ENCODE measurements at regions not wholly inside any gene's neighbourhood (a gene's known extent, or its start where the extent isn't known, plus 50 kb on each side); places are given as distances from the start of the nearest gene placed in this dataset.

GRCh38 chr1:47629201-47629600 lies 191.4 kb downstream of the FOXD2 start:
- no peak overlapping the region for H3K4me3 ChIP-seq (ENCODE audit: low read length)
- no peak overlapping the region for H3K9ac ChIP-seq (ENCODE audit: low read depth, low read length)
- H3K4me1 ChIP-seq (ENCODE audit: control insufficient read depth, insufficient read depth, low read length): no peaks in the 10 kb centered on the region
- no peaks in the 10 kb centered on the region for H3K36me3 ChIP-seq (ENCODE audit: insufficient read depth, low read length)
- no peaks in the 10 kb centered on the region for H3K9me3 ChIP-seq (replicated peaks; ENCODE audit: low read length)
- H3K27me3 ChIP-seq (ENCODE audit: control insufficient read depth, insufficient read depth, low read length): peaks cover 4% of the 10 kb centered on the region
- no peak overlapping the region for H3K4me2 ChIP-seq (ENCODE audit: low read length)

DNA sequence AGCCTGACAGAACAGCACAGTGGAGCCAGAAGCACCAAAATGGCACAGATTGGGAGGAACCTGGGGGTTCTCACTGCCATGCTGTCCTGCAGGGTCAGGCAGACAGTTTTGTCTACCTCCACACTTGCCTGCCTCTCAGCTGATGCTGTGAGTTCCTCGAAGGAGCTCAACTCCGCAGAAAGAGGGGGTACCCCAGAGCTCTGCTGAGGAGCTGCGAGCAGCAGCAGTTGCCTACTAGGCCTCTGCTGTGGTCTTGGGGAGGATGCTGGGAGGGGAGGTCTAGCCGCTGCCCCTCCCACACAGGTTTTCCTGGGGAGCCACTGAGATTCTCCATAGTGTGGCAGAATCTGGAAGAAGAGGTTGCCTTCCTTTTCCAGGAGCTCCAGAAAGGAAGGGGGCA lies 192.5 kb downstream of the FOXD2 start:
- no peaks in the 10 kb centered on the region for H3K4me1 ChIP-seq (ENCODE audit: control insufficient read depth, insufficient read depth, low read length)
- no peak overlapping the region for H3K9ac ChIP-seq (ENCODE audit: low read depth, low read length)
- H3K4me3 ChIP-seq (ENCODE audit: low read length): no peak overlapping the region
- no peak overlapping the region for H3K4me2 ChIP-seq (ENCODE audit: low read length)
- H3K27me3 ChIP-seq (ENCODE audit: control insufficient read depth, insufficient read depth, low read length): peaks cover 4% of the 10 kb centered on the region
- H3K9me3 ChIP-seq (replicated peaks; ENCODE audit: low read length): no peaks in the 10 kb centered on the region
- H3K36me3 ChIP-seq (ENCODE audit: insufficient read depth, low read length): no peaks in the 10 kb centered on the region

DNA sequence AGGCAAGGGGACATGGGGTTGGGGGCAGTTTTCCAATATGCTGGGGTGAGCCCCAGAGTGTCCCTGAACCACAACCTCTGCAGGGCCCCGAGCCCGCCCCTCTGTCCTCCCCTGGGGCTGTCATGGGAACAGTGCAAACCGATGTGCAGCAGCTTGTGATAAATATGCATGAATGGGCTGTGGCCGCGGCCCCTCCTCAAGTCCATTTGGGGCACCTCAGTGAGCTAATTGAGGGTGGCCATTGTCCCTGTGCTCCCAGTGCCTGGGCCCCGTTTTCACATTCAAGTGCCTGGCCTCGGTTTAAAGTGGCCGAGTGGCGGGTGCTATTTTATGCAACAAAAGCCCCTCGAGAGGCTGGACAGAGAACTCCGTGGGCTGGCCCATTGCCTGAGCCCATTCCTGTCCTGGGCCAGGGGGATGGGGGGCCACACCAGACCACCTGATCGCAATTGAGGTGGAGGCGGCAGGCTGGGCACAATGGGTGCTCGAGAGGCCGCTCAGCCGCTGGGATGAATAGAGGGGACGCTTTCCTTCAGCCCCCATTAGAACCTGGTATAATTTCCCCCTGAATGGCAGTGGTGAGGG lies 193.7 kb downstream of the FOXD2 start:
- no peak overlapping the region for H3K4me3 ChIP-seq (ENCODE audit: low read length)
- no peak overlapping the region for H3K4me2 ChIP-seq (ENCODE audit: low read length)
- H3K27me3 ChIP-seq (ENCODE audit: control insufficient read depth, insufficient read depth, low read length): peaks cover 4% of the 10 kb centered on the region
- H3K36me3 ChIP-seq (ENCODE audit: insufficient read depth, low read length): no peaks in the 10 kb centered on the region
- H3K9ac ChIP-seq (ENCODE audit: low read depth, low read length): no peak overlapping the region
- no peaks in the 10 kb centered on the region for H3K9me3 ChIP-seq (replicated peaks; ENCODE audit: low read length)
- no peaks in the 10 kb centered on the region for H3K4me1 ChIP-seq (ENCODE audit: control insufficient read depth, insufficient read depth, low read length)

GRCh38 chr1:47635111-47635510 lies 197.3 kb downstream of the FOXD2 start:
- Histone ChIP-seq H3K4me1 (ENCODE audit: control insufficient read depth, insufficient read depth, low read length) (no peaks in the 10 kb centered on the region), H3K9me3 (replicated peaks; ENCODE audit: low read length) (no peaks in the 10 kb centered on the region), H3K9ac (ENCODE audit: low read depth, low read length) (no peak overlapping the region), H3K36me3 (ENCODE audit: insufficient read depth, low read length) (no peaks in the 10 kb centered on the region), H3K4me2 (ENCODE audit: low read length) (no peak overlapping the region), H3K4me3 (ENCODE audit: low read length) (no peak overlapping the region), H3K27me3 (ENCODE audit: control insufficient read depth, insufficient read depth, low read length) (peaks cover 4% of the 10 kb centered on the region)

- Histone ChIP-seq H3K4me1 (ENCODE audit: control insufficient read depth, insufficient read depth, low read length) (no peaks in the 10 kb centered on the region), H3K36me3 (ENCODE audit: insufficient read depth, low read length) (no peaks in the 10 kb centered on the region), H3K4me2 (ENCODE audit: low read length) (no peak overlapping the region), H3K4me3 (ENCODE audit: low read length) (no peak overlapping the region), H3K9me3 (replicated peaks; ENCODE audit: low read length) (no peaks in the 10 kb centered on the region), H3K27me3 (ENCODE audit: control insufficient read depth, insufficient read depth, low read length) (peaks cover 4% of the 10 kb centered on the region), H3K9ac (ENCODE audit: low read depth, low read length) (no peak overlapping the region)
These were observed 197.8 kb downstream of the FOXD2 start for GRCh38 chr1:47635597-47635996.

DNA sequence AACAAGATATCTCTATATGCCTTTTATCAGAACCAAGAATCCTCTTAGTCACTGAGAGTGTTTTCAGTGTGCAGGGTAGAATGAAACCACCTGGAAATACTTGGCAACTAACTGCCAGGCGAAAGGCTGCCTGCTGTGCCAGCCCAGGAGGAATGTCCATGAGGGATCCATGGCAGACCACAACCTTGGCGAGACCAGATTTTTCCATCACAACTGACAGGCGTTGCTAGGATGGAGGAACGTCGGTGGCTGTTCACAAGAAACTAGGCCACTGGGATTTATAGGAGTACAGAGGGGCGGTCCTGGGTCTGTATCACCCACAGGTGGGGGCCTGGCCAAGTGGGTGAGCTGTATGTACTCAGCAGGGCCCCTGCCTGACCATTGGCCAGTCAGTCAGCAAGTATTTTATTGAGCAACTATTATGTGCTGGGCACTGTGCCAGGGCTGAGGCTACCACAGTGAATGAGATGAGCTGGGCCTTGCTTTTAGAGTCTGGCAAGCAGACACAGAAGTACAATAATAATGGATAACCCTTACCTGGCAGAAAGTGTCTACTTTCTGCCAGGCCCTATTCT lies 199.4 kb downstream of the FOXD2 start:
- Histone ChIP-seq H3K4me3 (ENCODE audit: low read length) (no peak overlapping the region), H3K9ac (ENCODE audit: low read depth, low read length) (no peak overlapping the region), H3K9me3 (replicated peaks; ENCODE audit: low read length) (no peaks in the 10 kb centered on the region), H3K4me2 (ENCODE audit: low read length) (no peak overlapping the region), H3K36me3 (ENCODE audit: insufficient read depth, low read length) (no peaks in the 10 kb centered on the region), H3K27me3 (ENCODE audit: control insufficient read depth, insufficient read depth, low read length) (peaks cover 4% of the 10 kb centered on the region), H3K4me1 (ENCODE audit: control insufficient read depth, insufficient read depth, low read length) (no peaks in the 10 kb centered on the region)

DNA sequence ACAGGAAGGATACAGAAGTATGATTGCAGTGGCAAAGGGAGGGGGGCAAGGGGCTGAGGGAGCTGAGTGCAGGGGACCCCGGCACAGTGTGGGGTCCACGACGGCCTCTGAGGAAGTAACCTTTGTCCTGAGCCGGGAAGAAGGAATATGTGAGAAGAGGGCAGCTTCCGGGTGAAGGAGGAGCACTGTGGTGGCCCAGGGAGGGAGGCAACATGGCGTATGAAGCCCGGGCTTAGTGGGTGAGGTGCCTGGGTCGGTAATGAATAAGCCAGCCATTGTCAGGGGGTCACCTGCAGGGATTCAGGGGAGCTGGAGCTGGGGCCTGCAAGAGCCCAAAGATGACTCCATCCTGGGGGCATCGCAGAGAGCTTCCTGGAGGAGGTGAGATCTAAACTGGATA lies 200.4 kb downstream of the FOXD2 start:
- Histone ChIP-seq H3K27me3 (ENCODE audit: control insufficient read depth, insufficient read depth, low read length) (no peaks in the 10 kb centered on the region), H3K4me3 (ENCODE audit: low read length) (no peak overlapping the region), H3K9ac (ENCODE audit: low read depth, low read length) (no peak overlapping the region), H3K4me2 (ENCODE audit: low read length) (no peak overlapping the region), H3K9me3 (replicated peaks; ENCODE audit: low read length) (no peaks in the 10 kb centered on the region), H3K4me1 (ENCODE audit: control insufficient read depth, insufficient read depth, low read length) (no peaks in the 10 kb centered on the region), H3K36me3 (ENCODE audit: insufficient read depth, low read length) (no peaks in the 10 kb centered on the region)

- no peaks in the 10 kb centered on the region for H3K36me3 ChIP-seq (ENCODE audit: insufficient read depth, low read length)
- no peaks in the 10 kb centered on the region for H3K9me3 ChIP-seq (replicated peaks; ENCODE audit: low read length)
- no peak overlapping the region for H3K4me3 ChIP-seq (ENCODE audit: low read length)
- H3K27me3 ChIP-seq (ENCODE audit: control insufficient read depth, insufficient read depth, low read length): no peaks in the 10 kb centered on the region
- H3K4me1 ChIP-seq (ENCODE audit: control insufficient read depth, insufficient read depth, low read length): no peaks in the 10 kb centered on the region
- H3K4me2 ChIP-seq (ENCODE audit: low read length): no peak overlapping the region
- H3K9ac ChIP-seq (ENCODE audit: low read depth, low read length): no peak overlapping the region
These were observed 200.9 kb downstream of the FOXD2 start for GRCh38 chr1:47638713-47639112.

GRCh38 chr1:47643306-47644211 lies 205.7 kb downstream of the FOXD2 start:
- Histone ChIP-seq H3K9ac (ENCODE audit: low read depth, low read length) (no peak overlapping the region), H3K4me2 (ENCODE audit: low read length) (no peak overlapping the region), H3K9me3 (replicated peaks; ENCODE audit: low read length) (no peaks in the 10 kb centered on the region), H3K4me3 (ENCODE audit: low read length) (no peak overlapping the region), H3K36me3 (ENCODE audit: insufficient read depth, low read length) (no peaks in the 10 kb centered on the region), H3K4me1 (ENCODE audit: control insufficient read depth, insufficient read depth, low read length) (no peaks in the 10 kb centered on the region), H3K27me3 (ENCODE audit: control insufficient read depth, insufficient read depth, low read length) (peaks cover 5% of the 10 kb centered on the region)

- no peak overlapping the region for H3K4me3 ChIP-seq (ENCODE audit: low read length)
- no peaks in the 10 kb centered on the region for H3K4me1 ChIP-seq (ENCODE audit: control insufficient read depth, insufficient read depth, low read length)
- H3K27me3 ChIP-seq (ENCODE audit: control insufficient read depth, insufficient read depth, low read length): peaks cover 5% of the 10 kb centered on the region
- H3K4me2 ChIP-seq (ENCODE audit: low read length): no peak overlapping the region
- H3K9ac ChIP-seq (ENCODE audit: low read depth, low read length): no peak overlapping the region
- H3K9me3 ChIP-seq (replicated peaks; ENCODE audit: low read length): no peaks in the 10 kb centered on the region
- no peaks in the 10 kb centered on the region for H3K36me3 ChIP-seq (ENCODE audit: insufficient read depth, low read length)
These were observed 206.3 kb downstream of the FOXD2 start for GRCh38 chr1:47644212-47644573.

GRCh38 chr1:47645151-47645550 lies 207.3 kb downstream of the FOXD2 start:
- H3K4me3 ChIP-seq (ENCODE audit: low read length): no peak overlapping the region
- H3K27me3 ChIP-seq (ENCODE audit: control insufficient read depth, insufficient read depth, low read length): peaks cover 5% of the 10 kb centered on the region
- no peaks in the 10 kb centered on the region for H3K4me1 ChIP-seq (ENCODE audit: control insufficient read depth, insufficient read depth, low read length)
- H3K9me3 ChIP-seq (replicated peaks; ENCODE audit: low read length): no peaks in the 10 kb centered on the region
- no peaks in the 10 kb centered on the region for H3K36me3 ChIP-seq (ENCODE audit: insufficient read depth, low read length)
- no peak overlapping the region for H3K4me2 ChIP-seq (ENCODE audit: low read length)
- no peak overlapping the region for H3K9ac ChIP-seq (ENCODE audit: low read depth, low read length)

All from skeletal muscle satellite cell (primary cell).